Skeletal muscle tissue (tissue), 3 donors: ENCODE measurements at regions not wholly inside any gene's neighbourhood (a gene's known extent, or its start where the extent isn't known, plus 50 kb on each side); places are given as distances from the start of the nearest gene placed in this dataset.

ENCODE experiments used
- H3K27ac ChIP-seq: one replicate; pipeline ENCODE4 v1.7.0; 2013; ENCODE audit warnings: mild to moderate bottlenecking, low read depth, low read length, inconsistent platforms
- H3K27me3 ChIP-seq, 3 donors: one replicate each; pipeline ENCODE4 v1.7.0; 2013; ENCODE audit warnings: low read length in 3 of 3; ENCODE audit not compliant: control insufficient read depth in 3 of 3, insufficient read depth in 3 of 3
- H3K36me3 ChIP-seq, 3 donors: one replicate each; pipeline ENCODE4 v1.7.0; 2013; ENCODE audit warnings: low read length in 3 of 3; ENCODE audit not compliant: control insufficient read depth in 3 of 3, insufficient read depth in 3 of 3
- H3K4me1 ChIP-seq, 3 donors: one replicate each; pipeline ENCODE4 v1.7.0; 2013; ENCODE audit warnings: low read length in 3 of 3, mild to moderate bottlenecking in 3 of 3; ENCODE audit not compliant: control insufficient read depth in 3 of 3, insufficient read depth in 3 of 3
- H3K4me3 ChIP-seq, 3 donors: one replicate each; pipeline ENCODE4 v1.7.0; 2013; ENCODE audit warnings: low read length in 3 of 3
- H3K9ac ChIP-seq, 3 donors: one replicate each; pipeline ENCODE4 v1.7.0; 2013; ENCODE audit warnings: low read length in 3 of 3, mild to moderate bottlenecking in 3 of 3, moderate library complexity in 2 of 3, low read depth in 1 of 3
- H3K9me3 ChIP-seq, 3 donors: one replicate each; pipeline ENCODE4 v1.7.0; 2013; ENCODE audit warnings: low read length in 3 of 3; ENCODE audit not compliant: control insufficient read depth in 3 of 3
- donor health status: Osteomylitis.

- H3K36me3 ChIP-seq, result no peaks in the 10 kb centered on the region
- H3K9me3 ChIP-seq, result no peaks in the 10 kb centered on the region
- H3K4me1 ChIP-seq, result no peaks in the 10 kb centered on the region
- peaks cover 0 to 4% (median 0%) of the 10 kb centered on the region in 3 donors for H3K27me3 ChIP-seq
- H3K27ac ChIP-seq, result no peak overlapping the region
- no peak overlapping the region for H3K4me3 ChIP-seq
- H3K9ac ChIP-seq, result no peak overlapping the region
Measured at GRCh38 chr20:41830702-41831101, 212.5 kb upstream of the CHD6 start.

- H3K9me3 ChIP-seq, result no peaks in the 10 kb centered on the region
- H3K9ac ChIP-seq, result no peak overlapping the region
- no peak overlapping the region for H3K4me3 ChIP-seq
- no peak overlapping the region for H3K27ac ChIP-seq
- H3K27me3 ChIP-seq, result peaks cover 0 to 6% (median 4%) of the 10 kb centered on the region in 3 donors
- H3K4me1 ChIP-seq, result no peaks in the 10 kb centered on the region
- H3K36me3 ChIP-seq, result no peaks in the 10 kb centered on the region
Measured at GRCh38 chr20:41819436-41819835, 201.3 kb upstream of the CHD6 start.

GRCh38 chr20:41818991-41819390 is 200.8 kb upstream of the CHD6 start:
- no peaks in the 10 kb centered on the region for H3K9me3 ChIP-seq
- H3K4me1 ChIP-seq, result no peaks in the 10 kb centered on the region
- H3K27me3 ChIP-seq, result peaks cover 0 to 6% (median 4%) of the 10 kb centered on the region in 3 donors
- no peak overlapping the region for H3K9ac ChIP-seq
- no peak overlapping the region for H3K27ac ChIP-seq
- H3K4me3 ChIP-seq, result no peak overlapping the region
- no peaks in the 10 kb centered on the region for H3K36me3 ChIP-seq

DNA sequence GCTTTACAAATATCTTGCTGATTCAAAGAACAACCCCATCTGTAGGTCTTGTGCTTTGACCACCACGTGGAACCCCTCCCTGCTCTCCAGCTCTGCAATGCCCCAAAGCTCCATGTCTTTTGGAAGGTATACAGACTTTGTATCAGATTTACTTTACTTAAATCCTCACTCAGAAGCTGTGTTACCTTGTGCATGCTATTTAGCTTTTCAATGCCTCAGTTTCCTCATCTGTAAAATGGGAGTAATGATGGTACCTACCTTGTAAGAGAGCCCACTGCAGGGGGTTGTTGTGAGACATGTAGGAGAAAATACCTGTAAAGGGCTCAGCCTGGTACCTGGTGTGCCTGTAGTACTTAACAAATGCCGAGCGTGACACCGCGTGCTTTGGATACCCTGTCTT is 200.2 kb upstream of the CHD6 start:
- H3K9me3 ChIP-seq, result no peaks in the 10 kb centered on the region
- no peak overlapping the region for H3K9ac ChIP-seq
- peaks cover 0 to 6% (median 4%) of the 10 kb centered on the region in 3 donors for H3K27me3 ChIP-seq
- H3K4me1 ChIP-seq, result no peaks in the 10 kb centered on the region
- H3K36me3 ChIP-seq, result no peaks in the 10 kb centered on the region
- H3K4me3 ChIP-seq, result no peak overlapping the region
- no peak overlapping the region for H3K27ac ChIP-seq

GRCh38 chr20:41811456-41811855 is 193.3 kb upstream of the CHD6 start:
- H3K4me1 ChIP-seq, result no peaks in the 10 kb centered on the region
- H3K4me3 ChIP-seq, result no peak overlapping the region
- no peaks in the 10 kb centered on the region for H3K27me3 ChIP-seq
- peaks cover 0 to 3% (median 0%) of the 10 kb centered on the region in 3 donors for H3K9me3 ChIP-seq
- no peak overlapping the region for H3K27ac ChIP-seq
- H3K9ac ChIP-seq, result no peak overlapping the region
- no peaks in the 10 kb centered on the region for H3K36me3 ChIP-seq

GRCh38 chr20:41800040-41800439 is 181.9 kb upstream of the CHD6 start:
- Histone ChIP-seq H3K4me1 (no peaks in the 10 kb centered on the region), H3K27ac (no peak overlapping the region), H3K9ac (no peak overlapping the region), H3K27me3 (peaks cover 0 to 3% (median 0%) of the 10 kb centered on the region in 3 donors), H3K4me3 (no peak overlapping the region), H3K9me3 (no peaks in the 10 kb centered on the region), H3K36me3 (no peaks in the 10 kb centered on the region)

- H3K36me3 ChIP-seq, result no peaks in the 10 kb centered on the region
- no peaks in the 10 kb centered on the region for H3K9me3 ChIP-seq
- H3K9ac ChIP-seq, result no peak overlapping the region
- H3K27me3 ChIP-seq, result peaks cover 0 to 3% (median 0%) of the 10 kb centered on the region in 3 donors
- H3K4me3 ChIP-seq, result no peak overlapping the region
- H3K27ac ChIP-seq, result no peak overlapping the region
- no peaks in the 10 kb centered on the region for H3K4me1 ChIP-seq
Measured at GRCh38 chr20:41798930-41799502, 180.8 kb upstream of the CHD6 start.

- H3K9ac ChIP-seq, result no peak overlapping the region
- no peak overlapping the region for H3K4me3 ChIP-seq
- H3K27me3 ChIP-seq, result peaks cover 0 to 3% (median 2%) of the 10 kb centered on the region in 3 donors
- H3K27ac ChIP-seq, result no peak overlapping the region
- H3K9me3 ChIP-seq, result no peaks in the 10 kb centered on the region
- H3K4me1 ChIP-seq, result no peaks in the 10 kb centered on the region
- H3K36me3 ChIP-seq, result no peaks in the 10 kb centered on the region
Measured at GRCh38 chr20:41786158-41786557, 168.0 kb upstream of the CHD6 start.

GRCh38 chr20:41784209-41784958 is 166.2 kb upstream of the CHD6 start:
- Histone ChIP-seq H3K9ac (no peak overlapping the region), H3K27me3 (peaks cover 0 to 3% (median 0%) of the 10 kb centered on the region in 3 donors), H3K4me3 (no peak overlapping the region), H3K4me1 (no peaks in the 10 kb centered on the region), H3K27ac (no peak overlapping the region), H3K9me3 (no peaks in the 10 kb centered on the region), H3K36me3 (no peaks in the 10 kb centered on the region)

GRCh38 chr20:41783423-41784208 is 165.4 kb upstream of the CHD6 start:
- H3K4me3 ChIP-seq, result no peak overlapping the region
- H3K9me3 ChIP-seq, result no peaks in the 10 kb centered on the region
- no peak overlapping the region for H3K27ac ChIP-seq
- H3K9ac ChIP-seq, result no peak overlapping the region
- H3K27me3 ChIP-seq, result peaks cover 0 to 3% (median 2%) of the 10 kb centered on the region in 3 donors
- H3K4me1 ChIP-seq, result no peaks in the 10 kb centered on the region
- no peaks in the 10 kb centered on the region for H3K36me3 ChIP-seq
